Hepatocyte (in vitro differentiated cells): ENCODE measurements at regions not wholly inside any gene's neighbourhood (a gene's known extent, or its start where the extent isn't known, plus 50 kb on each side); places are given as distances from the start of the nearest gene placed in this dataset.

ENCODE experiments used
- CTCF ChIP-seq: fragments of 200-600 bp; sonication (generic); IDR thresholded peaks from 2 replicates; pipeline ENCODE4 v1.5.1; 2016; ENCODE audit warnings: antibody characterized with exemption, mild to moderate bottlenecking; ENCODE audit not compliant: poor library complexity
- EZH2 ChIP-seq: fragments of 200-600 bp; sonication (generic); IDR thresholded peaks from 2 replicates; pipeline ENCODE4 v1.6.1; 2016; ENCODE audit warnings: antibody characterized with exemption, mild to moderate bottlenecking, borderline replicate concordance

DNA sequence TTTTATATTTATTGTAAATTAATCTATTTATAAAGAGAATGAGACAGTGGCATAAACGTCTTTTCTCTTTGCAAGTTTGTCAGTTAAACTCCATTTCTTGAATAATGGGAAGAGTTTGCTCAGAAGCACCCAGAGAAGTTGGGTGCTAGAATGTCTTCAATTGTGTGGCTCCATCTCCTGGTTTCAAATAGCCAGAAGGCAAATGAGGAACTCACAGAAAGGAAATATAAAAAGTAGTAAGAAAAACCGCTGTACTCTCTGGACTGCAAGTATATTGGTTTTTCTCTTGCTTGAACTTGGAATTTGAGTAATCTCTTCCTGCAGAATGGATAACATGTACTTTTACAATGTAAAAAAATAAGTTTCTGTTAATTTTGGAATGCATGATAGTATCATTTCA lies 217.5 kb downstream of the DPY19L2 start:
- TF ChIP-seq CTCF = no peak
- TF ChIP-seq EZH2 = no peak
